ENCODE measurements at regions not wholly inside any gene's neighbourhood (a gene's known extent, or its start where the extent isn't known, plus 50 kb on each side); places are given as distances from the start of the nearest gene placed in this dataset.

DNA sequence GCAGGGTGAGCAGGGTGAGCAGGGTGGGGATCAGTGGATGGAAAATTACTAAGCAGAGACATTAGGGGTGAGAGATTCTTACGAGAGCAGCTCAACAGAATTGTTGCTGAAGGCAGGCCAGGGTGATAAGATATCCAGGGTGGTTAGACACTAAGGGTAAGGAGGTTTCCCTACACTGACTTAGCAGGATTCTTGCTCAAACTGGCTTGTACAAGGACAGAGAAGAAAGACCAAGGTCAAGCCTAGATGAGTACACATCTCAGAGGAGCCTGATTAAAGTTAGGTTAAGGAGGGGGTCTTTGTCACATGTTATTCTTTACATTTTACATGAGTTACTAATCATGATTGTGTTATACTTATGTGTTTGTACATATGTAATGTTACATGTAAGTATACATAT lies 262.8 kb upstream of the FANCL start:
- TF ChIP-seq, protein P1, sequence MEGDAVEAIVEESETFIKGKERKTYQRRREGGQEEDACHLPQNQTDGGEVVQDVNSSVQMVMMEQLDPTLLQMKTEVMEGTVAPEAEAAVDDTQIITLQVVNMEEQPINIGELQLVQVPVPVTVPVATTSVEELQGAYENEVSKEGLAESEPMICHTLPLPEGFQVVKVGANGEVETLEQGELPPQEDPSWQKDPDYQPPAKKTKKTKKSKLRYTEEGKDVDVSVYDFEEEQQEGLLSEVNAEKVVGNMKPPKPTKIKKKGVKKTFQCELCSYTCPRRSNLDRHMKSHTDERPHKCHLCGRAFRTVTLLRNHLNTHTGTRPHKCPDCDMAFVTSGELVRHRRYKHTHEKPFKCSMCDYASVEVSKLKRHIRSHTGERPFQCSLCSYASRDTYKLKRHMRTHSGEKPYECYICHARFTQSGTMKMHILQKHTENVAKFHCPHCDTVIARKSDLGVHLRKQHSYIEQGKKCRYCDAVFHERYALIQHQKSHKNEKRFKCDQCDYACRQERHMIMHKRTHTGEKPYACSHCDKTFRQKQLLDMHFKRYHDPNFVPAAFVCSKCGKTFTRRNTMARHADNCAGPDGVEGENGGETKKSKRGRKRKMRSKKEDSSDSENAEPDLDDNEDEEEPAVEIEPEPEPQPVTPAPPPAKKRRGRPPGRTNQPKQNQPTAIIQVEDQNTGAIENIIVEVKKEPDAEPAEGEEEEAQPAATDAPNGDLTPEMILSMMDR (conservative IDR thresholded peaks at IDR 0.05) = no peak
- no peak for TF ChIP-seq EZH2 (IDR thresholded peaks at IDR 0.05; ENCODE audit: low read depth)

Measured in PC-9 (cell line).